ENCODE measurements at regions not wholly inside any gene's neighbourhood (a gene's known extent, or its start where the extent isn't known, plus 50 kb on each side); places are given as distances from the start of the nearest gene placed in this dataset.

DNA sequence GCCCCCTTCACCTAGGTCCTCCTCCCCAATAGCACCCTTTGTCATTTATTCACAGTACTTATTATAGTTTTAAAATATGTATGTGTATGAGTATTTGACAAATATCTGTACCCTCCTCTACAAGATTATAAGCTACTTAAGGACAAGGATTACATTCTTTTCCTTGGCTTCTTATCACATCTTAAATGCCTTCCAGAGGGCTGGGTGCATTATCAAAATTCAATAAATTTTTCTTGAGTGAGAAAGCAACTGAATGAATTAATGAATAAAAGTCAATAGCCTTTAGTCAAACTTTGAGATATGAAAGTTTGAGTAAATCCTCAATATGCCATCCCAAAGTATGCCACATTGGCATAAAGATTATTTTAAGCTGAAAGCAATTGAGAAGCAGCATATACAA lies 621.7 kb downstream of the DNAH5 start:
- Histone ChIP-seq H3K9ac (ENCODE audit: insufficient read depth, low read length) (no peak overlapping the region), H3K27me3 (ENCODE audit: control insufficient read depth, insufficient read depth, low read length) (no peaks in the 10 kb centered on the region), H3K36me3 (ENCODE audit: control insufficient read depth, insufficient read depth, low read length) (no peaks in the 10 kb centered on the region), H3K79me2 (ENCODE audit: control insufficient read depth, insufficient read depth, low read length) (no peaks in the 10 kb centered on the region), H3K4me2 (ENCODE audit: extremely low read depth, insufficient read depth, low read length) (no peak overlapping the region), H4K20me1 (ENCODE audit: control insufficient read depth, extremely low read depth, insufficient read depth, low read length) (no peaks in the 10 kb centered on the region), H2AFZ (ENCODE audit: low read length) (no peak overlapping the region), H3K9me3 (ENCODE audit: control insufficient read depth, insufficient read depth, low read depth, low read length) (no peaks in the 10 kb centered on the region), H3K4me1 (ENCODE audit: control insufficient read depth, extremely low read depth, insufficient read depth, low read length) (no peaks in the 10 kb centered on the region), H3K27ac (ENCODE audit: insufficient read depth, low read length) (no peak overlapping the region), H3K4me3 (replicated peaks in 1 of 4; ENCODE audit: control extremely low read depth in 1 of 4, insufficient read depth in 1 of 4, low read depth in 3 of 4, low read length in 4 of 4) (no peak overlapping the region)
- DNase-seq (ENCODE audit: low read depth in 2 of 2): peak in 1 of 2 donors; percentile 42
- TF ChIP-seq, protein P1, sequence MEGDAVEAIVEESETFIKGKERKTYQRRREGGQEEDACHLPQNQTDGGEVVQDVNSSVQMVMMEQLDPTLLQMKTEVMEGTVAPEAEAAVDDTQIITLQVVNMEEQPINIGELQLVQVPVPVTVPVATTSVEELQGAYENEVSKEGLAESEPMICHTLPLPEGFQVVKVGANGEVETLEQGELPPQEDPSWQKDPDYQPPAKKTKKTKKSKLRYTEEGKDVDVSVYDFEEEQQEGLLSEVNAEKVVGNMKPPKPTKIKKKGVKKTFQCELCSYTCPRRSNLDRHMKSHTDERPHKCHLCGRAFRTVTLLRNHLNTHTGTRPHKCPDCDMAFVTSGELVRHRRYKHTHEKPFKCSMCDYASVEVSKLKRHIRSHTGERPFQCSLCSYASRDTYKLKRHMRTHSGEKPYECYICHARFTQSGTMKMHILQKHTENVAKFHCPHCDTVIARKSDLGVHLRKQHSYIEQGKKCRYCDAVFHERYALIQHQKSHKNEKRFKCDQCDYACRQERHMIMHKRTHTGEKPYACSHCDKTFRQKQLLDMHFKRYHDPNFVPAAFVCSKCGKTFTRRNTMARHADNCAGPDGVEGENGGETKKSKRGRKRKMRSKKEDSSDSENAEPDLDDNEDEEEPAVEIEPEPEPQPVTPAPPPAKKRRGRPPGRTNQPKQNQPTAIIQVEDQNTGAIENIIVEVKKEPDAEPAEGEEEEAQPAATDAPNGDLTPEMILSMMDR (conservative IDR thresholded peaks at IDR 0.05 in 1 of 2, IDR thresholded peaks at IDR 0.05 in 1 of 2; ENCODE audit: low read depth in 1 of 2, low read length in 2 of 2): no peak
- TF ChIP-seq EZH2 (IDR thresholded peaks at IDR 0.05; ENCODE audit: low read length, missing control alignments): no peak

DNA sequence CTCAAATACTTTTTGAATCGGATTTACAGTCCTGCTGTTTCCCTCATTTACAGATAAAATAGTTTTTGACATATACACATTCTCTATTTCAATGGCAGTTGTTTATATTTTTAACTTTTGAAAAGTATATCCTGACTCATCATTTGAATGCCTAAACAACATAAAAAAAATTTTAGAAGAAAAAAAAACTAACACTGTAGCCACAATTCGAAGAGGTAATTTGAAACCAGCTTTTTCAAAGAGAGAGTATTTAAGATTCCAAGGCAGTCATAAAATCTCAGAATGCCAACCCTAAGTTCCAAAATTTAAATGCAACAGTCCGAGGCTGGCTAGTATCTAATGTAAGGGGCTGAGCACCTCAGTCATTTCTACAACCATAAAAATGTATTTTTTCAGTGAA lies 626.8 kb downstream of the DNAH5 start:
- H3K27ac ChIP-seq (ENCODE audit: insufficient read depth, low read length): no peak overlapping the region
- TF ChIP-seq, protein P1 (conservative IDR thresholded peaks at IDR 0.05 in 1 of 2, IDR thresholded peaks at IDR 0.05 in 1 of 2; ENCODE audit: low read depth in 1 of 2, low read length in 2 of 2): no peak
- DNase-seq (ENCODE audit: low read depth in 2 of 2): no peak
- H3K4me1 ChIP-seq (ENCODE audit: control insufficient read depth, extremely low read depth, insufficient read depth, low read length): no peaks in the 10 kb centered on the region
- H3K9ac ChIP-seq (ENCODE audit: insufficient read depth, low read length): no peak overlapping the region
- no peaks in the 10 kb centered on the region for H3K79me2 ChIP-seq (ENCODE audit: control insufficient read depth, insufficient read depth, low read length)
- no peaks in the 10 kb centered on the region for H3K9me3 ChIP-seq (ENCODE audit: control insufficient read depth, insufficient read depth, low read depth, low read length)
- no peaks in the 10 kb centered on the region for H3K36me3 ChIP-seq (ENCODE audit: control insufficient read depth, insufficient read depth, low read length)
- no peaks in the 10 kb centered on the region for H3K27me3 ChIP-seq (ENCODE audit: control insufficient read depth, insufficient read depth, low read length)
- H3K4me2 ChIP-seq (ENCODE audit: extremely low read depth, insufficient read depth, low read length): no peak overlapping the region
- no peak overlapping the region for H2AFZ ChIP-seq (ENCODE audit: low read length)
- no peak overlapping the region for H3K4me3 ChIP-seq (replicated peaks in 1 of 4; ENCODE audit: control extremely low read depth in 1 of 4, insufficient read depth in 1 of 4, low read depth in 3 of 4, low read length in 4 of 4)
- no peaks in the 10 kb centered on the region for H4K20me1 ChIP-seq (ENCODE audit: control insufficient read depth, extremely low read depth, insufficient read depth, low read length)

DNA sequence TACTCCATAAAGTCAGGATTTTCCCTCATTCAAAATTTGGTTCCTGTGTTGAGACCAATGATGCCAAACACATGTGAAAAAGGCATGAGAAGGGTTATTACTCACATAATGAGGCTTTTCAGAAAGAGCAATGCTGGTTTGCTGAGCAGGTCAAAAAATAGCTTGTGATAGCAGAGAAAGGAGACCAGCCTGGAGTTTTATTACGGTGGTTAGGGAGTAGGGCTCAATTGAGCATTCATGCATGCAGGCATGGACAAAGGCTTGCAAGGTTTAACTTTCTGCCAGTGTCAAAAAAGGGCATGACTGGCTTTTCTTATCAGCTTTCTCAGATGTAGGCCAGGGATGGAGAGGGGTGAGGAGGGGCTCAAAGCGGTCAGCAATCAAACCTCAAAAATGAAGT lies 628.3 kb downstream of the DNAH5 start:
- no peaks in the 10 kb centered on the region for H4K20me1 ChIP-seq (ENCODE audit: control insufficient read depth, extremely low read depth, insufficient read depth, low read length)
- TF ChIP-seq EZH2 (IDR thresholded peaks at IDR 0.05; ENCODE audit: low read length, missing control alignments): no peak
- TF ChIP-seq, protein P1 (conservative IDR thresholded peaks at IDR 0.05 in 1 of 2, IDR thresholded peaks at IDR 0.05 in 1 of 2; ENCODE audit: low read depth in 1 of 2, low read length in 2 of 2): no peak
- H3K4me1 ChIP-seq (ENCODE audit: control insufficient read depth, extremely low read depth, insufficient read depth, low read length): no peaks in the 10 kb centered on the region
- no peaks in the 10 kb centered on the region for H3K79me2 ChIP-seq (ENCODE audit: control insufficient read depth, insufficient read depth, low read length)
- peak in 1 of 2 donors; percentile 68 for DNase-seq (ENCODE audit: low read depth in 2 of 2)
- no peak overlapping the region for H3K27ac ChIP-seq (ENCODE audit: insufficient read depth, low read length)
- H3K9me3 ChIP-seq (ENCODE audit: control insufficient read depth, insufficient read depth, low read depth, low read length): no peaks in the 10 kb centered on the region
- no peak overlapping the region for H2AFZ ChIP-seq (ENCODE audit: low read length)
- no peaks in the 10 kb centered on the region for H3K36me3 ChIP-seq (ENCODE audit: control insufficient read depth, insufficient read depth, low read length)
- no peaks in the 10 kb centered on the region for H3K27me3 ChIP-seq (ENCODE audit: control insufficient read depth, insufficient read depth, low read length)
- H3K9ac ChIP-seq (ENCODE audit: insufficient read depth, low read length): no peak overlapping the region
- no peak overlapping the region for H3K4me3 ChIP-seq (replicated peaks in 1 of 4; ENCODE audit: control extremely low read depth in 1 of 4, insufficient read depth in 1 of 4, low read depth in 3 of 4, low read length in 4 of 4)
- H3K4me2 ChIP-seq (ENCODE audit: extremely low read depth, insufficient read depth, low read length): no peak overlapping the region

All from fibroblast of lung (primary cell).